HEK293 (cell line): ENCODE measurements at regions not wholly inside any gene's neighbourhood (a gene's known extent, or its start where the extent isn't known, plus 50 kb on each side); places are given as distances from the start of the nearest gene placed in this dataset.

Experiments used
- CTCF ChIA-PET: fragments of 350-600 bp; formaldehyde crosslinking; extraction: SDS; loops from one replicate; lab custom pipeline; 2021; ENCODE audit warnings: antibody characterized with exemption; lab: Yijun Ruan, JAX
- POLR2A ChIA-PET: fragments of 300-600 bp; formaldehyde crosslinking; extraction: SDS; loops from one replicate; lab custom pipeline; 2020; ENCODE audit warnings: antibody characterized with exemption, inconsistent platforms; lab: Yijun Ruan, JAX
- H3K27ac ChIP-seq: fragments of 200-500 bp; sonication (Bioruptor generic); 2 replicates; pipeline ENCODE4 v1.5.1; 2014; ENCODE audit warnings: low read depth, low read length, control low read depth, inconsistent platforms; ENCODE audit errors: extremely low read depth
- H3K36me3 ChIP-seq, 2 experiments: fragments of 200-500 bp in 1 of 2; sonication (Bioruptor generic) in 1 of 2; 1 replicate in 1 of 2; 2 replicates in 1 of 2; pipeline ENCODE4 v1.5.1; 2014 to 2017; ENCODE audit warnings: inconsistent platforms in 2 of 2, low read length in 2 of 2; ENCODE audit not compliant: control insufficient read depth in 2 of 2, insufficient read depth in 1 of 2
- H3K4me1 ChIP-seq: fragments of 200-500 bp; sonication (Bioruptor generic); 2 replicates; pipeline ENCODE4 v1.5.1; 2014; ENCODE audit warnings: mild to moderate bottlenecking, low read length, inconsistent platforms; ENCODE audit not compliant: control insufficient read depth, insufficient read depth
- H3K4me3 ChIP-seq: 2 replicates; pipeline ENCODE4 v1.5.1; 2011; ENCODE audit warnings: low read depth, mild to moderate bottlenecking, control low read depth, low read length, moderate library complexity
- H3K9me3 ChIP-seq: fragments of 200-500 bp; sonication (Bioruptor generic); 2 replicates; pipeline ENCODE4 v1.5.1; 2014; ENCODE audit warnings: low read depth, low read length, inconsistent platforms; ENCODE audit not compliant: control insufficient read depth, insufficient read depth
- EGR2 ChIP-seq: fragments of 450-650 bp; formaldehyde crosslinking; IDR thresholded peaks from 2 replicates; pipeline ENCODE4 v1.5.1; 2016; ENCODE audit warnings: low read depth, missing biosample characterization, missing genetic modification characterization
- GLIS2 ChIP-seq: fragments of 450-650 bp; formaldehyde crosslinking; IDR thresholded peaks from 2 replicates; pipeline ENCODE4 v1.5.1; 2016; ENCODE audit warnings: missing biosample characterization, missing genetic modification characterization
- HOXA7 ChIP-seq: sonication (generic); formaldehyde crosslinking; IDR thresholded peaks from 2 replicates; pipeline ENCODE4 v1.8.1; 2022; ENCODE audit warnings: missing genetic modification reagents, borderline replicate concordance
- OSR2 ChIP-seq: fragments of 450-650 bp; formaldehyde crosslinking; IDR thresholded peaks from 2 replicates; pipeline ENCODE4 v1.5.1; 2016; ENCODE audit warnings: missing biosample characterization, missing genetic modification characterization
- OVOL3 ChIP-seq: fragments of 450-650 bp; formaldehyde crosslinking; IDR thresholded peaks from 2 replicates; pipeline ENCODE4 v1.5.1; 2016; ENCODE audit warnings: missing biosample characterization, missing genetic modification characterization
- ZEB2 ChIP-seq: fragments of 450-650 bp; formaldehyde crosslinking; IDR thresholded peaks from 2 replicates; pipeline ENCODE4 v1.5.1; 2016; ENCODE audit warnings: missing biosample characterization, missing genetic modification characterization
- ZFP41 ChIP-seq: fragments of 450-650 bp; formaldehyde crosslinking; IDR thresholded peaks from 2 replicates; pipeline ENCODE4 v1.5.1; 2016; ENCODE audit warnings: missing biosample characterization, missing genetic modification characterization, borderline replicate concordance
- ZFP69B ChIP-seq: fragments of 450-650 bp; formaldehyde crosslinking; IDR thresholded peaks from 2 replicates; pipeline ENCODE4 v1.5.1; 2016; ENCODE audit warnings: missing biosample characterization, missing genetic modification characterization
- ZIC2 ChIP-seq: fragments of 450-650 bp; formaldehyde crosslinking; IDR thresholded peaks from 2 replicates; pipeline ENCODE4 v1.5.1; 2016; ENCODE audit warnings: missing biosample characterization, missing genetic modification characterization
- ZNF112 ChIP-seq: fragments of 450-650 bp; formaldehyde crosslinking; IDR thresholded peaks from 2 replicates; pipeline ENCODE4 v1.5.0; 2017; ENCODE audit warnings: missing biosample characterization, missing genetic modification characterization
- ZNF223 ChIP-seq: fragments of 450-650 bp; formaldehyde crosslinking; IDR thresholded peaks from 2 replicates; pipeline ENCODE4 v1.5.1; 2016; ENCODE audit warnings: missing biosample characterization, missing genetic modification characterization
- ZNF23 ChIP-seq: fragments of 450-650 bp; formaldehyde crosslinking; IDR thresholded peaks from 2 replicates; pipeline ENCODE4 v1.5.1; 2016; ENCODE audit warnings: missing biosample characterization, missing genetic modification characterization, borderline replicate concordance
- ZNF292 ChIP-seq: fragments of 450-650 bp; formaldehyde crosslinking; IDR thresholded peaks from 2 replicates; pipeline ENCODE4 v1.5.1; 2016; ENCODE audit warnings: low read depth, missing biosample characterization, missing genetic modification characterization, borderline replicate concordance
- ZNF354C ChIP-seq: fragments of 450-650 bp; formaldehyde crosslinking; IDR thresholded peaks from 2 replicates; pipeline ENCODE4 v1.5.1; 2016; ENCODE audit warnings: missing biosample characterization, missing genetic modification characterization, low read depth, borderline replicate concordance
- ZNF37A ChIP-seq: fragments of 450-650 bp; IDR thresholded peaks from 2 replicates; pipeline ENCODE4 v1.5.1; 2018; ENCODE audit warnings: missing biosample characterization, missing genetic modification characterization
- ZNF426 ChIP-seq: fragments of 450-650 bp; formaldehyde crosslinking; IDR thresholded peaks from 2 replicates; pipeline ENCODE4 v1.5.1; 2017; ENCODE audit warnings: missing biosample characterization, missing genetic modification characterization, mild to moderate bottlenecking, inconsistent platforms, moderate library complexity
- ZNF521 ChIP-seq: fragments of 450-650 bp; formaldehyde crosslinking; IDR thresholded peaks from 2 replicates; pipeline ENCODE4 v1.5.1; 2017; ENCODE audit warnings: missing biosample characterization, mild to moderate bottlenecking, missing genetic modification characterization
- ZNF560 ChIP-seq: fragments of 450-650 bp; formaldehyde crosslinking; IDR thresholded peaks from 2 replicates; pipeline ENCODE4 v1.5.1; 2017; ENCODE audit warnings: missing biosample characterization, missing genetic modification characterization, borderline replicate concordance
- ZNF660 ChIP-seq: fragments of 450-650 bp; IDR thresholded peaks from 2 replicates; pipeline ENCODE4 v1.5.1; 2018; ENCODE audit warnings: missing biosample characterization, mild to moderate bottlenecking, missing genetic modification characterization
- ZNF768 ChIP-seq: fragments of 450-650 bp; formaldehyde crosslinking; IDR thresholded peaks from 2 replicates; pipeline ENCODE4 v1.5.1; 2018; ENCODE audit warnings: missing biosample characterization, mild to moderate bottlenecking, missing genetic modification characterization
- ZSCAN30 ChIP-seq: fragments of 450-650 bp; IDR thresholded peaks from 2 replicates; pipeline ENCODE4 v1.5.1; 2018; ENCODE audit warnings: missing biosample characterization, mild to moderate bottlenecking, missing genetic modification characterization, moderate library complexity
- ZXDB ChIP-seq: fragments of 450-650 bp; formaldehyde crosslinking; IDR thresholded peaks from 2 replicates; pipeline ENCODE4 v1.5.1; 2016; ENCODE audit warnings: missing biosample characterization, missing genetic modification characterization
- TF ChIP-seq, protein P1 (sequence below): fragments of 450-650 bp; formaldehyde crosslinking; IDR thresholded peaks from 2 replicates; pipeline ENCODE4 v1.5.1; 2017; ENCODE audit warnings: missing biosample characterization, missing genetic modification characterization
- TF ChIP-seq, protein P2 (sequence below): fragments of 450-650 bp; formaldehyde crosslinking; IDR thresholded peaks from 2 replicates; pipeline ENCODE4 v1.5.1; 2016; ENCODE audit warnings: missing biosample characterization, missing genetic modification characterization

GRCh38 chr5:163626904-163627434, 121.5 kb downstream of the MAT2B start:
- H3K4me1 ChIP-seq, result no peaks in the 10 kb centered on the region
- ChIA-PET CTCF (no interaction called here), POLR2A (no interaction called here)
- TF ChIP-seq ZNF354C (tag by site-specific recombination) (no peak), OSR2 (tag by site-specific recombination) (no peak), ZNF23 (tag by site-specific recombination) (no peak), ZNF426 (no peak), HOXA7 (CRISPR knock-in tag) (no peak), ZNF768 (tag by site-specific recombination) (no peak), OVOL3 (no peak), ZSCAN30 (no peak), ZFP69B (tag by site-specific recombination) (no peak), ZNF112 (no peak), ZNF660 (tag by site-specific recombination) (no peak), ZNF292 (tag by site-specific recombination) (no peak), ZIC2 (tag by site-specific recombination) (no peak), ZXDB (tag by site-specific recombination) (no peak), ZFP41 (tag by site-specific recombination) (no peak), EGR2 (tag by site-specific recombination) (no peak), ZNF37A (tag by site-specific recombination) (no peak), ZNF560 (tag by site-specific recombination) (no peak)
- TF ChIP-seq, protein P1, sequence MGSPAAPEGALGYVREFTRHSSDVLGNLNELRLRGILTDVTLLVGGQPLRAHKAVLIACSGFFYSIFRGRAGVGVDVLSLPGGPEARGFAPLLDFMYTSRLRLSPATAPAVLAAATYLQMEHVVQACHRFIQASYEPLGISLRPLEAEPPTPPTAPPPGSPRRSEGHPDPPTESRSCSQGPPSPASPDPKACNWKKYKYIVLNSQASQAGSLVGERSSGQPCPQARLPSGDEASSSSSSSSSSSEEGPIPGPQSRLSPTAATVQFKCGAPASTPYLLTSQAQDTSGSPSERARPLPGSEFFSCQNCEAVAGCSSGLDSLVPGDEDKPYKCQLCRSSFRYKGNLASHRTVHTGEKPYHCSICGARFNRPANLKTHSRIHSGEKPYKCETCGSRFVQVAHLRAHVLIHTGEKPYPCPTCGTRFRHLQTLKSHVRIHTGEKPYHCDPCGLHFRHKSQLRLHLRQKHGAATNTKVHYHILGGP (tag by site-specific recombination), result no peak
- TF ChIP-seq, protein P2, sequence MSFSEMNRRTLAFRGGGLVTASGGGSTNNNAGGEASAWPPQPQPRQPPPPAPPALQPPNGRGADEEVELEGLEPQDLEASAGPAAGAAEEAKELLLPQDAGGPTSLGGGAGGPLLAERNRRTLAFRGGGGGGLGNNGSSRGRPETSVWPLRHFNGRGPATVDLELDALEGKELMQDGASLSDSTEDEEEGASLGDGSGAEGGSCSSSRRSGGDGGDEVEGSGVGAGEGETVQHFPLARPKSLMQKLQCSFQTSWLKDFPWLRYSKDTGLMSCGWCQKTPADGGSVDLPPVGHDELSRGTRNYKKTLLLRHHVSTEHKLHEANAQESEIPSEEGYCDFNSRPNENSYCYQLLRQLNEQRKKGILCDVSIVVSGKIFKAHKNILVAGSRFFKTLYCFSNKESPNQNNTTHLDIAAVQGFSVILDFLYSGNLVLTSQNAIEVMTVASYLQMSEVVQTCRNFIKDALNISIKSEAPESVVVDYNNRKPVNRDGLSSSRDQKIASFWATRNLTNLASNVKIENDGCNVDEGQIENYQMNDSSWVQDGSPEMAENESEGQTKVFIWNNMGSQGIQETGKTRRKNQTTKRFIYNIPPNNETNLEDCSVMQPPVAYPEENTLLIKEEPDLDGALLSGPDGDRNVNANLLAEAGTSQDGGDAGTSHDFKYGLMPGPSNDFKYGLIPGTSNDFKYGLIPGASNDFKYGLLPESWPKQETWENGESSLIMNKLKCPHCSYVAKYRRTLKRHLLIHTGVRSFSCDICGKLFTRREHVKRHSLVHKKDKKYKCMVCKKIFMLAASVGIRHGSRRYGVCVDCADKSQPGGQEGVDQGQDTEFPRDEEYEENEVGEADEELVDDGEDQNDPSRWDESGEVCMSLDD (tag by site-specific recombination), result no peak
- no peaks in the 10 kb centered on the region for H3K36me3 ChIP-seq
- H3K9me3 ChIP-seq, result no peaks in the 10 kb centered on the region
- no peak overlapping the region for H3K27ac ChIP-seq
- no peak overlapping the region for H3K4me3 ChIP-seq

DNA sequence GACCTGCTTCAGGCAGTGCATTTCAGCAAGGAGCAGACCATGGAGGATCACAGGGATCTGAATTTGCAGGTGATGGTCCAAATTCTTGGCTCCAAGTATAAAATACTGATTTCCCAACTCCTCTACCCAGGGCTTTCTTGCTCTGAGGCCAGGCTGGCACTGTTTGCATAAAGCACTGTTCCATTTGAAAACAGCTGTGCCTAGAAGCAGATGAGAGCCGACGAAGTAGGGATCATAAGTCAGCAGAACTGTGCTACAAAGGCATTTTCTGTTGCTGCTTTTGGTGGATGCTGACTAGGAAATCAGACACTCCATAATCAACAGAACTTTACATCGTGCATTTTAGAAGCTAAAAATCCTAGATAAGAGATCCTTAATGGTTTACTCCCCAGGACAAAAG, 126.4 kb downstream of the MAT2B start:
- POLR2A ChIA-PET, result no interaction called here
- TF ChIP-seq ZNF521 (no peak), ZNF560 (tag by site-specific recombination) (no peak), ZNF223 (tag by site-specific recombination) (no peak), ZEB2 (tag by site-specific recombination) (no peak), GLIS2 (no peak)
- CTCF ChIA-PET, result interaction anchor here (0.6 kb wide), 1 partner anchor 67 kb away, joined by 3 read pairs; no protein-coding TSS in a partner anchor

More for the DNA sequence above, 126.4 kb downstream of the MAT2B start:
- H3K36me3 ChIP-seq, result no peaks in the 10 kb centered on the region
- no peak overlapping the region for H3K4me3 ChIP-seq
- no peak overlapping the region for H3K27ac ChIP-seq
- H3K9me3 ChIP-seq, result no peaks in the 10 kb centered on the region
- H3K4me1 ChIP-seq, result no peaks in the 10 kb centered on the region
